NCI-H345 treated with DMSO at 0.1 percent for 48 hours (cell line): ENCODE measurements at regions not wholly inside any gene's neighbourhood (a gene's known extent, or its start where the extent isn't known, plus 50 kb on each side); places are given as distances from the start of the nearest gene placed in this dataset.

Experiments
- DNase-seq: peaks from one replicate; lab custom pipeline; 2025; ENCODE audit not compliant: unreplicated experiment; lab: John Stamatoyannopoulos, UW

GRCh38 chr14:86574051-86574777, 1044.3 kb downstream of the FLRT2 start:
- no peak for DNase-seq

DNA sequence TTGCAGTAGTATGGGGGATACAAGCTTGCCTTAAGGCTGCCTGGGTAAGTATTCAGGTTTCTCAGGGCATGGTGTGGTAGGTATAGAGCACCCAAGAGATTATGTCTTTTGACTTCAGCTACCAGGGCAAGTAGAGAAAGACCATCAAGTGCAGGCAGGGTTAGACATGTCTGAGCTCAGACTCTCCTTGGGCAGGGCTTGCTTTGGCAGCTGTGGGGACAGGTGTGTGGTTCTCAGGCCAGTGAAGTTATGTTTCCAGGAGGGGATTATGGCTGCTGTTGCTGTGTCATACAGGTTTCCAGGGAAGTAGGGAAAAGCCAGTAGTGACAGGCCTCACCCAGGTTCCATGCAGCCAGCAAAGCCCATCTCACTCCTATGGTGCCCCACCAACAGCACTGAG, 1040.4 kb downstream of the FLRT2 start:
- DNase-seq, result no peak

GRCh38 chr14:86543521-86543920, 1013.6 kb downstream of the FLRT2 start:
- DNase-seq, result no peak

DNA sequence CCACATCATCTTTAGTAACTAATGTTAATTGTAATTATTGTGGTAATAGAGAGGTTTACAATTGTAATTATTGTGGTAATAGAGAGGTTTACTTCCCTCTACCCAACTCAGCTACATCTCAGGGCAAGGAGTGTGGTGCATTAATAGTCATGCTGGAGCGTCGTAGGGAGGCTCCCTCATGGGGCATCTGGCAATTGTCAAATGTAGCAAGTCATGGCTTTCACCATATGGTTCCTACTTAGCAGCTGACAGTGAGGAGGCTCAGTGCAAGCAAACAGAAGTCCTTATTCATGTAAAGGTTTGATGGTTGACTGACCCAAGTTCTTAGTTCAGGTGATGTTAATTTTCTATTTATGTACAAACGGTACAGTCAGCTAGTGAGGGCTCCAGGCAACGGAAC, 1012.0 kb downstream of the FLRT2 start:
- no peak for DNase-seq

DNA sequence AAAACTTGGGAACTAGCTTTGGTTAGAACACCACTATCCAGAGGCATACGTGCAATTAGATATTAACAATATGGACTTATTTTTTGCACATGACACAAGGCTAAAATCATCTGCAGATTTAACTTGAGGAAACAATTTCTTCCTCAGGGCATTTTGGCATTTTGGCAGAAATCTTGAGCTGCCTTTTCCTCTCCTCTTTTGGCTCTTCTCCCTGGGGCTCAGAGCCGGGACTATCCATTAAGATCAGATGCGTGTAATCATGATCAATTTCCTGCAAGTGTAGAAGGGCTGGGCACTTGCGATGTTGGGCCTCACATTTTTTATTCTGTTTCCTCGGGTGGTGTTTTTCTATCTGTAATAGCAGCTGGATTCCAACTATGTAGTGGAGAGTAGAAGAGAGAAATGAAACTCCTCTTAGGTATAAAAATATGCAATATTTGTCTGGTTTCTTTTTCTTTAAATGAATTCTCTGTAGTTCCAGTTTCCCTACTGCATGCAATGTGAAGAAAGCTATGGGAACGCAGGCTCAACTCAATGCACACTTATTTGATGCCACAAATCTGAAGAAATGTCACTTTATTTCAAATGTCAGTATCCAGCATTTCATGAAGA, 1010.8 kb downstream of the FLRT2 start:
- DNase-seq, result no peak

- DNase-seq, result no peak
Measured at GRCh38 chr14:86539361-86540070, 1009.6 kb downstream of the FLRT2 start.

- no peak for DNase-seq
Measured at GRCh38 chr14:86533834-86534233, 1003.9 kb downstream of the FLRT2 start.

GRCh38 chr14:86532219-86532618, 1002.3 kb downstream of the FLRT2 start:
- no peak for DNase-seq

DNA sequence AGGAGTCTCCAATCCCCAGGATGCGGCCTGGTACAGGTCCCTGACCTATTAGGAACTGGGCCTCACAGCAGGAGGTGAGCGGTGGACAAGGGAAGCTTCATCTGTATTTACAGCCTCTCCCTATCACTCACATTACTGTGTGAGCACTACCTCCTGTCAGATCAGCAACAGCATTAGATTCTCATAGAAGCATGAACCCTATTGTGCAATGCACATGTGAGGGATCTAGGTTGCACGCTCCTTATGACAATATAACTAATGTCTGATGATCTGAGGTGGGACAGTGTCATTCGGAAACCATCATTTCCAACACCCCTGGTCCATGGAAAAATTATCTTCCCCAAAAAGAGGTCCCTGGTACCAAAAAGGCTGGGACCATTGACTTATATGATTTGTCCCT, 1000.5 kb downstream of the FLRT2 start:
- no peak for DNase-seq

DNA sequence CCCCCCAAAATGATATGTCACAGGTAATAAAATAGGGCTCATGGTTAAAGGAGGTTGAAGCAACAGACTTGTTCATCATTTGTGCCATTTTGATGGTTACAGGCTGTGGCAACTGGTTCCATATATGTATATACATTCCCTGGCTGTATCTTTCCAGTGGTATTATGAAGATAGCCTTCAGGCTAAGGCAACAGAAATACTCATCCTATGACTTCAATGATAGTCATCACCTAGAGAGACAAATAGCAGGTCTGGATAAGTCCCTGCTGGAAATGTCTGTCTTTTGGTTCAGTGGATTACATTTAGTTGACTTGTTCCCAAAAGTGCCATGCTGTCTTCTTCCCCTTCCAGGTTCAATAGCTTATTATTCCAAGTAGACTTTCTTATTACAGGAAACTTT, 997.4 kb downstream of the FLRT2 start:
- no peak for DNase-seq

DNA sequence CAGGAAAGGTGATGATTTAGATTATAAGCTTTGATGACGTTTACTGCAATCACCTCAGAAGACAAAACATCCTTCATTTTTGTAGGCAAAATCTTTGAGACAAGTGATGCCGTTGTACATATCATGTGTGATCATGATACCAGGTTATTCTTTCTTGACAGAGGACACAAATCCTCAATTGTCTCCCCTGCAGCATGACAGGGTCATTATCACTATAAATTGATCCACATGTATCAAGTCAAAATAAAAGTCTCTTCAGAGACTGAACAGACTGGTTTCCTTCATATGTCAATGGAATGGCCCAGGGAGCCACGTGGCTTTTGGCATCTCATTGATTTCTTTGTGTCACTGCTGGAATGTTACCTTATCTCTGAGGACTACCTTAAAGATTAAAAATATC, 995.7 kb downstream of the FLRT2 start:
- DNase-seq, result no peak

GRCh38 chr14:86521843-86522242, 991.9 kb downstream of the FLRT2 start:
- DNase-seq, result no peak

DNA sequence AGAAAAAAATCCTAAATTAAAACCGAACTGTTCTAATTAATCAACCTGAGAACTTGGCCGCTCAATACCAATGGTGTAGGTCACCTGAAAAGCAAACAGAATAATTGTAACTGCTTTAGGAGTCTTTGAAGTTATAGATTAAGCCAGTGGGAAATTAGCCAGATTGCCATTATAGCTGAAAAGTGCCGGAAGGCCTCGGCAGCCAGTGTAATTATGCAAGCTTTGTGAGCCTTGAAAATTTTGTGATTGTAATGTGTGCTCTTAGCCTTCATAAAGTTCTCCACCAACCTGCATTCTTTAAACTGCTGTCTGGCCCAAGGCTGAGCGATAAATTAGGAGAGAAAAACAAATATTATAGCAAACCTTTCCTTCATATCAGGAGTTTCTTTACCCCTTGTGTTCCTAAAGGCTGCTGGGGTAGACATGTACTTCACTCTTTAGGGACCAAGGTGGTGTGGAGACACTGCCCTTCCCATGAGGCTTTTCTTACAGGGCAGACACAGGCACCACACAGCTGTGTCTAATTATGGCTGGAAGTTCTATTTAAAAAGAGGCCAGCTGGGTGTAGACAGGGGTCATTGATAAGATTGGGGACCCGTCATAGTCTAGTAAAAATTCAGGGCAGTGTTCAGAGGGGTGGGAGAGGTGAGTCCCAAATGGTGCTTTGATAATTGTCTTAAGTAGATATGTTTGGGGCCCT, 991.2 kb downstream of the FLRT2 start:
- DNase-seq, result no peak

DNA sequence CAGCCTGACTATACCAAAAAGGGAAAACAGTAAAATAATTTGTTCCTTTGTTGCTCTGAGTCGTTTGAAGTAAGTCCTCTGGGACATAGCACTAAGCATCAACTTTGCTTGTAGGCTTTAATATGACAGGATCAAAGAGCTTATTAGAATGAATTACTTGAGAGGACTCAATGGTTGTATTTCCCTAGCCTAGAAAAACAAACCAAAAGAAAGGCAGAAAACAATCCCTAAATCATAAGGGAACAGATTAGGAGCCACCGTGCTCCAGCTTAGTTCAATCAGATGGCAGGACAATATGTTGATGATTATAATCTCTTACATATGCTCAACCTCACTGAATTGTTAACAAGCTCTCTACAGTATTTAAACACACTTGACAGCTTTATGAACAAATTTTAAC, 988.4 kb downstream of the FLRT2 start:
- no peak for DNase-seq

DNA sequence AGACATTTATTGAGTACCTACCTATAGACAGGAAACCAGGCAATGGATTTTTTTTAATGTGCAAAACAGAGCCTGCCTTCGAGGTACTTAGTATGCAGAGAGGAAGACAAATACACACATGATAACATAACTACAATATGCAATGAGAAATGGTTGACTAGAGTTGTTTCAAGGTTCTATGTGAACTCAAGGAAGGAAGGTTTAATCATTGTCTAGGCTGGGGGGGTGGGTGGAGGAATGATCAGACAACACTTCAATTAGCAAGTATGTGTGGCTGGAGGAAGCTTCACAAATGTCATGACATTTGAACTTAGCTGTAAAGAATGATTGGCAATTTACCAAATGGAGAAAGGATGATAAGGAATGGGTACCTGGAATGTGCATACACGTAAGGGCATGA, 985.3 kb downstream of the FLRT2 start:
- DNase-seq, result no peak

GRCh38 chr14:86513564-86513963, 983.6 kb downstream of the FLRT2 start:
- DNase-seq, result no peak

DNA sequence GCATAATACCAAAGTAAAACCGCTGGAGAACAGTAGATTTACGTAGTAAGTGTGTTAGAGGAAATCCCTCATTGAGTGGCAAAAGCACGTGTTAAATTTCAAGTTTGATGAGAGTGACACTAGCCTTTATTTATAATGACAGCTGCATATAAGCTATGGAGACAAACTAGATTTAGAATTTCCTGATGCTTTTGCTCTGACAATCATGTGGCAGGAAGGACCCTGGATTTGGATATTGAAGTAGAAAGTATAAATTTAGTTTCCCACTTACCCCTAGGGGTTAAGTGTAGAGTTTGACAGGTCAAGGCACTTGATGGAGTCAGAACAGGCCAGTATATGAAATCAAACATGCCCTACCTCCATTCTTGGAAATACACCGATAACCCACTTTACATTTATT, 983.1 kb downstream of the FLRT2 start:
- no peak for DNase-seq

GRCh38 chr14:86510491-86510890, 980.5 kb downstream of the FLRT2 start:
- DNase-seq, result no peak

DNA sequence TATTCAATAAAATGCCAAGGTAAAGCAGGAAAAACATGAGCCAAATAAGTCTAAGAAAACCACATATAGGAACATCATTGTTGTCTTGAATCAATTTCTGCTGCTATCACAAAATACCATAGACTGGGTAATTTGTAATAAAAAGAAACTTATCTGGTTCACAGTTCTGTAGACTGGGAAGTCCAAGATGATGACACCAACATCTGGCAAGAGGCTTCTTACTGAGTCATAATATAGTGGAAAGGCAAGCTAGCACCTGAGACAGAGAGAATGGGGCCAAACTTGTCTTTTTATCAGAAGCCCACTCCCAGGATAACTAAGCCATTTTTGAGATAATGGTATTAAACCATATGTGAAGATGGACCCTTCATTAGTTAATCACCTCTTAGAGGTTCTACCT, 975.9 kb downstream of the FLRT2 start:
- no peak for DNase-seq

GRCh38 chr14:86501611-86502010, 971.7 kb downstream of the FLRT2 start:
- DNase-seq, result no peak

- no peak for DNase-seq
Measured at GRCh38 chr14:86491743-86492142, 961.8 kb downstream of the FLRT2 start.

DNA sequence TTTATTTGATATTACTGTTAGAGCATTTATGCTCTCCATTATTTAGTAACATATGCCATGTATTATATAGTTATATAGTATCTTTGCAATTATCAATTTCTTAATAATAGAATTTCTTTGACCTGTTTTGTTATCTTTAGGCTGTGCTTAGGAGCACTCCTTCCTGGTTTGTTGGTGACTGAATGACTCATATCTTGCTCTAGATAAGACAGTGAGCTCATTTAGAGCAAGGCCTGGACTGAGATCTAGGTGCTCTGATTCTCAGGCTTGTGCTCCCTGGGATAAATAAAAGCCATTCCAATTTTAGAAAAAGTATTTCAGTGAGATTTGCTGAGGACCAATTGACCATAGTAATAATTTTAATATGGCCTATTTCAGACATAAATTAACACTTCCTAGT, 951.2 kb downstream of the FLRT2 start:
- DNase-seq, result no peak
